IMR-90 (cell line): ENCODE measurements at regions not wholly inside any gene's neighbourhood (a gene's known extent, or its start where the extent isn't known, plus 50 kb on each side); places are given as distances from the start of the nearest gene placed in this dataset.

Experiments
- ATAC-seq: fragments of 200-7000 bp; cut with Tn5 transposase; 2 replicates; pipeline ENCODE4 v1.9.1; 2020; ENCODE audit warnings: low read depth, mild to moderate bottlenecking, moderate library complexity
- BruUV-seq: library from RNA; stranded (reverse); fragments of 400-500 nt; replicated peaks from 2 replicates; lab custom pipeline; 2021; lab: Mats Ljungman, UMichigan
- CTCF ChIA-PET: fragments of 300-600 bp; formaldehyde crosslinking; extraction: SDS; loops from one replicate; lab custom pipeline; 2021; ENCODE audit warnings: antibody characterized with exemption; lab: Yijun Ruan, JAX
- POLR2A ChIA-PET: fragments of 300-600 bp; sonication (Branson Sonifier 250); formaldehyde crosslinking; loops from one replicate; lab custom pipeline; 2022; ENCODE audit warnings: antibody characterized with exemption; ENCODE audit not compliant: unreplicated experiment; lab: Charles Lee
- DNase-seq: peaks from one replicate; pipeline ENCODE4 v3.0.0; 2013
- H2AFZ ChIP-seq: replicated peaks from 2 replicates; pipeline ENCODE3; 2013; ENCODE audit warnings: low read length, mild to moderate bottlenecking; ENCODE audit not compliant: poor library complexity
- H2AK5ac ChIP-seq: 2 replicates; pipeline ENCODE4 v1.6.1; 2013; ENCODE audit warnings: low read depth, low read length, inconsistent platforms
- H2AK9ac ChIP-seq: replicated peaks from 2 replicates; pipeline ENCODE3; 2013; ENCODE audit warnings: mild to moderate bottlenecking, low read depth, low read length, moderate library complexity; ENCODE audit not compliant: poor library complexity
- H2BK120ac ChIP-seq: 2 replicates; pipeline ENCODE4 v1.6.1; 2013; ENCODE audit warnings: low read depth, low read length, inconsistent platforms
- H2BK15ac ChIP-seq: 3 replicates; pipeline ENCODE4 v1.6.1; 2013; ENCODE audit warnings: low read depth, low read length, inconsistent platforms
- H2BK20ac ChIP-seq: 2 replicates; pipeline ENCODE4 v1.6.1; 2013; ENCODE audit warnings: low read depth, mild to moderate bottlenecking, inconsistent platforms, low read length, moderate library complexity
- H2BK5ac ChIP-seq: 2 replicates; pipeline ENCODE4 v1.6.1; 2013; ENCODE audit warnings: mild to moderate bottlenecking, low read depth, low read length, inconsistent platforms; ENCODE audit not compliant: poor library complexity, severe bottlenecking
- H3K14ac ChIP-seq: replicated peaks from 2 replicates; pipeline ENCODE4 v1.6.1; 2013; ENCODE audit warnings: low read depth, low read length, inconsistent platforms
- H3K18ac ChIP-seq: 2 replicates; pipeline ENCODE4 v1.6.1; 2013; ENCODE audit warnings: low read depth, low read length, control low read depth
- H3K23ac ChIP-seq: 2 replicates; pipeline ENCODE4 v1.6.1; 2013; ENCODE audit warnings: low read depth, low read length, inconsistent platforms
- H3K27ac ChIP-seq: 2 replicates; pipeline ENCODE4 v1.5.1; 2013; ENCODE audit warnings: mild to moderate bottlenecking, control low read depth, low read length; ENCODE audit not compliant: insufficient read depth
- H3K27me3 ChIP-seq: 2 replicates; pipeline ENCODE4 v1.6.1; 2013; ENCODE audit warnings: low read length; ENCODE audit not compliant: control insufficient read depth, insufficient read depth
- H3K36me3 ChIP-seq: 2 replicates; pipeline ENCODE4 v1.6.1; 2013; ENCODE audit warnings: low read length, mixed read lengths; ENCODE audit not compliant: control insufficient read depth, insufficient read depth
- H3K4ac ChIP-seq: 2 replicates; pipeline ENCODE4 v1.6.1; 2013; ENCODE audit warnings: low read depth, low read length, inconsistent platforms
- H3K4me1 ChIP-seq: 2 replicates; pipeline ENCODE4 v1.6.1; 2013; ENCODE audit warnings: low read length, mixed read lengths; ENCODE audit not compliant: control insufficient read depth, insufficient read depth
- H3K4me2 ChIP-seq: 2 replicates; pipeline ENCODE4 v1.6.1; 2013; ENCODE audit warnings: low read depth, mild to moderate bottlenecking, control low read depth, low read length, moderate library complexity
- H3K4me3 ChIP-seq: 2 replicates; pipeline ENCODE4 v1.5.1; 2013; ENCODE audit warnings: low read depth, mild to moderate bottlenecking, control low read depth, low read length, moderate library complexity; ENCODE audit not compliant: insufficient read depth
- H3K56ac ChIP-seq: 2 replicates; pipeline ENCODE4 v1.6.1; 2013; ENCODE audit warnings: low read length, inconsistent platforms; ENCODE audit not compliant: insufficient read depth; ENCODE audit errors: extremely low read depth
- H3K79me1 ChIP-seq, 2 experiments: 2 replicates each; pipeline ENCODE4 v1.6.1; 2013; ENCODE audit warnings: low read length in 2 of 2, inconsistent platforms in 1 of 2, low read depth in 1 of 2
- H3K9ac ChIP-seq: 2 replicates; pipeline ENCODE4 v1.6.1; 2013; ENCODE audit warnings: low read depth, low read length, control low read depth
- H3K9me1 ChIP-seq: 2 replicates; pipeline ENCODE4 v1.6.1; 2013; ENCODE audit warnings: low read length, inconsistent platforms; ENCODE audit not compliant: insufficient read depth
- H3K9me3 ChIP-seq: 2 replicates; pipeline ENCODE4 v1.6.1; 2013; ENCODE audit warnings: low read length; ENCODE audit not compliant: control insufficient read depth, insufficient read depth
- H4K20me1 ChIP-seq: 2 replicates; pipeline ENCODE4 v1.6.1; 2013; ENCODE audit warnings: low read length, inconsistent platforms; ENCODE audit not compliant: insufficient read depth
- H4K5ac ChIP-seq: 2 replicates; pipeline ENCODE4 v1.6.1; 2013; ENCODE audit warnings: mild to moderate bottlenecking, low read depth, low read length, control low read depth
- H4K8ac ChIP-seq, 2 experiments: 2 replicates each; pipeline ENCODE4 v1.6.1; 2013; ENCODE audit warnings: low read depth in 2 of 2, low read length in 2 of 2, control low read depth in 1 of 2, inconsistent platforms in 1 of 2
- H4K91ac ChIP-seq: 2 replicates; pipeline ENCODE4 v1.6.1; 2013; ENCODE audit warnings: low read depth, low read length, inconsistent platforms; ENCODE audit not compliant: insufficient read depth
- BHLHE40 ChIP-seq: fragments of 150-350 bp; IDR thresholded peaks from 2 replicates; pipeline ENCODE4 v1.6.1; 2016; ENCODE audit warnings: mild to moderate bottlenecking, low read depth, low read length
- CEBPB ChIP-seq: IDR thresholded peaks from 2 replicates; pipeline ENCODE4 v1.6.1; 2012; ENCODE audit warnings: low read depth, low read length, improper control_type of control experiment
- CHD1 ChIP-seq: IDR thresholded peaks from 2 replicates; pipeline ENCODE4 v1.6.1; 2012; ENCODE audit warnings: low read depth, low read length, improper control_type of control experiment
- CTCF ChIP-seq: conservative IDR thresholded peaks from 2 replicates; pipeline ENCODE4 v1.5.1; 2012; ENCODE audit warnings: mild to moderate bottlenecking, low read depth, low read length, improper control_type of control experiment
- MAFK ChIP-seq: IDR thresholded peaks from 2 replicates; pipeline ENCODE4 v1.6.1; 2012; ENCODE audit warnings: low read depth, low read length, improper control_type of control experiment
- MAZ ChIP-seq: IDR thresholded peaks from 2 replicates; pipeline ENCODE4 v1.6.1; 2012; ENCODE audit warnings: low read depth, mild to moderate bottlenecking, low read length, improper control_type of control experiment, moderate library complexity, borderline replicate concordance
- MXI1 ChIP-seq: IDR thresholded peaks from 2 replicates; pipeline ENCODE4 v1.6.1; 2012; ENCODE audit warnings: low read depth, mild to moderate bottlenecking, low read length, moderate library complexity, borderline replicate concordance
- NFE2L2 ChIP-seq: fragments of 150-350 bp; IDR thresholded peaks from 2 replicates; pipeline ENCODE4 v1.6.1; 2016; ENCODE audit warnings: low read depth, mild to moderate bottlenecking, low read length
- POLR2A ChIP-seq: IDR thresholded peaks from 2 replicates; pipeline ENCODE4 v1.6.1; 2012; ENCODE audit warnings: mild to moderate bottlenecking, low read depth, low read length
- RAD21 ChIP-seq: IDR thresholded peaks from 2 replicates; pipeline ENCODE4 v1.6.1; 2012; ENCODE audit warnings: low read length, improper control_type of control experiment
- RCOR1 ChIP-seq: IDR thresholded peaks from 2 replicates; pipeline ENCODE4 v1.6.1; 2012; ENCODE audit warnings: mild to moderate bottlenecking, low read length, improper control_type of control experiment; ENCODE audit not compliant: insufficient replicate concordance
- RFX5 ChIP-seq: IDR thresholded peaks from 2 replicates; pipeline ENCODE4 v1.8.0; 2012; ENCODE audit warnings: low read depth, mild to moderate bottlenecking, low read length, moderate library complexity
- SMC3 ChIP-seq: fragments of 150-350 bp; IDR thresholded peaks from 2 replicates; pipeline ENCODE4 v1.6.1; 2016; ENCODE audit warnings: low read depth, mild to moderate bottlenecking, antibody characterized with exemption, low read length, moderate library complexity
- USF2 ChIP-seq: fragments of 150-350 bp; IDR thresholded peaks from 2 replicates; pipeline ENCODE4 v1.6.1; 2017; ENCODE audit warnings: mild to moderate bottlenecking, antibody characterized with exemption, low read length, low read depth
- WGBS, 2 experiments: methylation state at CpG; one replicate each; pipeline versions ENCODE4 v1.1.5 to v1.1.7; 2013; ENCODE audit warnings: missing lambda C conversion rate in 2 of 2; ENCODE audit not compliant: insufficient read length in 1 of 2; ENCODE audit errors: extremely low coverage in 2 of 2; 5-methylcytosine and 5-hydroxymethylcytosine counted together
- dilution Hi-C: fragments of 300-500 bp; cut with HindIII; formaldehyde crosslinking; loops from one replicate; pipeline ENCODE4 v1.14.3; 2018; ENCODE audit warnings: low sequenced_read_pairs; ENCODE audit not compliant: unreplicated experiment
- in situ Hi-C: fragments of 300-500 bp; cut with MboI; formaldehyde crosslinking; loops from 3 replicates; pipeline ENCODE4 v1.14.3; 2019; ENCODE audit warnings: low sequenced_read_pairs, inconsistent platforms, mixed read lengths
- intact Hi-C: fragments of 100-400 bp; cut with micrococcal nuclease; formaldehyde crosslinking; loops from 2 replicates; pipeline ENCODE4 v1.10.0; 2022
- TF ChIP-seq, protein P1 (sequence below): fragments of 150-350 bp; IDR thresholded peaks from 2 replicates; pipeline ENCODE4 v1.6.1; 2016; ENCODE audit warnings: low read depth, mild to moderate bottlenecking, low read length, moderate library complexity, borderline replicate concordance

DNA sequence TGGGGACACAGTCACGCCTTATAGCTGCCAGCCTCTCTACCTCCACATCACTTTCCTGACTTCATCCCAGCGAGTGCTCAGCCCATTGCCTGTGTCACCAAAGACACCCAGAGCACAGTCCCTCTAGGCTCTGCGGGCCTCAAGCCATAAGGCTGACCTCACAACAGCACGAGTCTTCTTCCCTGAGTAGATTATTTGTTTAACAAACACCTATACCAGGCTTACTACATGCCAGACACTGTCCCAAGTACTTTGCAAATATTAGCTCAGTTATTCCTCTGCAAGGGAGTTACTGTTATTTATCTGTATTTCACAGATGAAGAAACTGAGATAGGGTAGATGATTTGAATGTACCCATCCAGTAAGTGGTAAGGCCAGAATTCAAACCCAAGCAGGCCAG is 504.3 kb downstream of the COG6 start:
- no peaks in the 10 kb centered on the region for H4K20me1 ChIP-seq
- no peaks in the 10 kb centered on the region for H3K27me3 ChIP-seq
- ChIA-PET CTCF (no interaction called here), POLR2A (no interaction called here)
- 53% methylated on average over 3 of the region's 4 CpGs; no CpG with 5 or more reads in 1 of the 2 experiments for WGBS, 2 experiments
- no peak overlapping the region for H3K18ac ChIP-seq
- H2BK120ac ChIP-seq: no peak overlapping the region
- H3K4me2 ChIP-seq: no peak overlapping the region
- H3K56ac ChIP-seq: no peak overlapping the region
- no peak overlapping the region for H2AK5ac ChIP-seq
- H4K5ac ChIP-seq: no peak overlapping the region
- no peak overlapping the region for H2AK9ac ChIP-seq
- in situ Hi-C loops (no loop called here), dilution Hi-C loops (no loop called here), intact Hi-C loops (no loop called here)
- no peak overlapping the region for H4K8ac ChIP-seq
- H2BK15ac ChIP-seq: no peak overlapping the region
- BruUV-seq: no TSS peak
- H3K9me3 ChIP-seq: no peaks in the 10 kb centered on the region
- H3K36me3 ChIP-seq: no peaks in the 10 kb centered on the region
- no peaks in the 10 kb centered on the region; the same call in 1 of the 2 replicates for H3K9me1 ChIP-seq
- DNase-seq: no peak
- no peak overlapping the region for H2AFZ ChIP-seq
- H2BK5ac ChIP-seq: no peak overlapping the region
- H3K79me1 ChIP-seq: no peaks in the 10 kb centered on the region
- H3K4me3 ChIP-seq: no peak overlapping the region
- ATAC-seq: no peak
- TF ChIP-seq CEBPB (no peak), USF2 (no peak), BHLHE40 (no peak), NFE2L2 (no peak), CTCF (no peak), MAZ (no peak), RAD21 (no peak), CHD1 (no peak), SMC3 (no peak), MXI1 (no peak), MAFK (no peak), POLR2A (no peak), RFX5 (no peak), RCOR1 (no peak)
- TF ChIP-seq, protein P1, sequence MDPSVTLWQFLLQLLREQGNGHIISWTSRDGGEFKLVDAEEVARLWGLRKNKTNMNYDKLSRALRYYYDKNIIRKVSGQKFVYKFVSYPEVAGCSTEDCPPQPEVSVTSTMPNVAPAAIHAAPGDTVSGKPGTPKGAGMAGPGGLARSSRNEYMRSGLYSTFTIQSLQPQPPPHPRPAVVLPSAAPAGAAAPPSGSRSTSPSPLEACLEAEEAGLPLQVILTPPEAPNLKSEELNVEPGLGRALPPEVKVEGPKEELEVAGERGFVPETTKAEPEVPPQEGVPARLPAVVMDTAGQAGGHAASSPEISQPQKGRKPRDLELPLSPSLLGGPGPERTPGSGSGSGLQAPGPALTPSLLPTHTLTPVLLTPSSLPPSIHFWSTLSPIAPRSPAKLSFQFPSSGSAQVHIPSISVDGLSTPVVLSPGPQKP: no peak
- no peak overlapping the region for H3K14ac ChIP-seq
- no peak overlapping the region for H3K23ac ChIP-seq
- no peak overlapping the region for H2BK20ac ChIP-seq
- H3K4me1 ChIP-seq: no peaks in the 10 kb centered on the region
- H3K9ac ChIP-seq: no peak overlapping the region
- no peak overlapping the region for H3K27ac ChIP-seq
- H4K91ac ChIP-seq: no peak overlapping the region
- H3K4ac ChIP-seq: no peak overlapping the region
